GM12873 (cell line): ENCODE measurements at regions not wholly inside any gene's neighbourhood (a gene's known extent, or its start where the extent isn't known, plus 50 kb on each side); places are given as distances from the start of the nearest gene placed in this dataset.

Source experiments
- TF ChIP-seq, protein P1 (sequence below): IDR thresholded peaks from 2 replicates; pipeline ENCODE4 v1.5.1; 2012; ENCODE audit warnings: low read depth, mild to moderate bottlenecking, moderate library complexity, low read length, control low read depth; ENCODE audit not compliant: insufficient read depth; ENCODE audit errors: missing control alignments

- TF ChIP-seq, protein P1, sequence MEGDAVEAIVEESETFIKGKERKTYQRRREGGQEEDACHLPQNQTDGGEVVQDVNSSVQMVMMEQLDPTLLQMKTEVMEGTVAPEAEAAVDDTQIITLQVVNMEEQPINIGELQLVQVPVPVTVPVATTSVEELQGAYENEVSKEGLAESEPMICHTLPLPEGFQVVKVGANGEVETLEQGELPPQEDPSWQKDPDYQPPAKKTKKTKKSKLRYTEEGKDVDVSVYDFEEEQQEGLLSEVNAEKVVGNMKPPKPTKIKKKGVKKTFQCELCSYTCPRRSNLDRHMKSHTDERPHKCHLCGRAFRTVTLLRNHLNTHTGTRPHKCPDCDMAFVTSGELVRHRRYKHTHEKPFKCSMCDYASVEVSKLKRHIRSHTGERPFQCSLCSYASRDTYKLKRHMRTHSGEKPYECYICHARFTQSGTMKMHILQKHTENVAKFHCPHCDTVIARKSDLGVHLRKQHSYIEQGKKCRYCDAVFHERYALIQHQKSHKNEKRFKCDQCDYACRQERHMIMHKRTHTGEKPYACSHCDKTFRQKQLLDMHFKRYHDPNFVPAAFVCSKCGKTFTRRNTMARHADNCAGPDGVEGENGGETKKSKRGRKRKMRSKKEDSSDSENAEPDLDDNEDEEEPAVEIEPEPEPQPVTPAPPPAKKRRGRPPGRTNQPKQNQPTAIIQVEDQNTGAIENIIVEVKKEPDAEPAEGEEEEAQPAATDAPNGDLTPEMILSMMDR: no peak
Observed at GRCh38 chr18:70582981-70583380, 294.1 kb downstream of the SOCS6 start.

DNA sequence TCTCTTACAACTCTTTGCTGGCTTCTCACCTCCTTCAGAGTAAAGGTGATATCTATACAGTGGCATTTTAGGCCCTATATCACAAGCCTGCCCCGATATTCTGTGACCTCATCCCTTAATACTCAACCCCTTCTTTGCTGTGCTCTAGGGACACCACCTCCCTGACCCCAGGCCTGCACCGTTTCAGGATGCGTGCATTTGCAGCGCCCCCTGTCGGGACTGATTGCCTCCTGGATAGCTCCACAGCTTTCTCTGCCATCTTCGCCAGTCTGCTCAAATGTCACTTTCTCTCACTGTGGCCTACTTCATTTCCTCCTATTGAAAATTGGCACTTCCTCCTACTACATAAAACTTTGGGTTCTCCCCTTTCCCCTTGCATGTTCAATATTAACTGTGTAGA lies 289.6 kb downstream of the SOCS6 start:
- TF ChIP-seq, protein P1: peak; percentile 36

GRCh38 chr18:70577023-70577420 lies 288.2 kb downstream of the SOCS6 start:
- TF ChIP-seq, protein P1: no peak

DNA sequence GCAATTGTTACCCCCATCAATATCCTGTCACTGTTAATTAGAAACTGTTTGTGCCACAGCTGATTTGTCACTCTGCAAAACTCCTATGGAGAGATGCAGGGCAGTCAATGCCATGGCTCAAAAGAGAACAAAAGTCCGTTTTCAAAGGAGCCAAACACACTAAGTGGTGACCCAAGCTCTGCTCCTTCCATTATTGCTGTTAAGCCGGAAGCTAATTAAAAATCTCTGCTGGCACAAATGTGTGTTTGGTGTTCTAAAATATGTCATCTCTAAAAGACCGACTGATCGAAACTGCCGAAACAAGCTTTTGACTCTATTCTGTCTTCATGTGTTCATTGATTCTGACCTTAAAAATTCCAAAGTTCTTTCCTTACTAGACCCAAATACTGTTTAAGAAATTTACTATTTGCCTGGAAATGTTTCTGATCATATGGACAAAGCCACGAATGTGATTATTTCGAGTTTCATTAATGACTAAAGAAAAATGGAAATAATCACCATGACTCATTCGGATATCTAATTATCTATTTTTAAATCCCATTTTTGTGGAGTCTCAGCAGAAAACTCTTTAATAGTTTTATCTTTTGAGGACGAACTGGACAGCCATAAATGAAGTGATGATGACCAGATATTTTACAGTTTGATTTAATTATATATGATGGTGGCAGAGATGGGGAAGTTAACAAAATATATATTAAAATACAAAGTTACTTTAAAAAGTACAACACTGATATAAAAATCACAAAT lies 287.6 kb downstream of the SOCS6 start:
- TF ChIP-seq, protein P1: no peak

DNA sequence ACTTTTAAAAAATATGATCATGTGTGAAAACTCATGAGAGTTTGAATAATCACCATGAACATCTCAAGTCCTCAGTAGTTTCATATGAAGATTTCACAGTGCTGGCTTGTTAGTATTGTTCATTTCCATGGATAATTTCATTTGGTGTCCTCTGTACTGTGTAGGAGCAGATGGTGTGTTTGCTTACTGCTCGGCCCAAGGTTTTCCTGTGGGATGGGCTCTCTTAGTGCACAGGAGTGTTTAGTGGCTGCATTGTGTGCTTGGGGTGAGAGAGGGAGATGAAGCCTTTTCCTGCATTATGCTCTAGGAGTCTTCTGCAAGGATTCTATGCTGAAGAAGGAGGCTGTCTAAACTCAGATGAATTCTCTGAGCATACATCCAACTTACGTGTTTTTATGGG lies 270.6 kb downstream of the SOCS6 start:
- TF ChIP-seq, protein P1: no peak

GRCh38 chr18:70558371-70558770 lies 269.5 kb downstream of the SOCS6 start:
- TF ChIP-seq, protein P1: no peak

- TF ChIP-seq, protein P1: no peak
Observed at GRCh38 chr18:70554854-70555445, 266.1 kb downstream of the SOCS6 start.
